ENCODE measurements at regions not wholly inside any gene's neighbourhood (a gene's known extent, or its start where the extent isn't known, plus 50 kb on each side); places are given as distances from the start of the nearest gene placed in this dataset.
"Not testable (repeated sequence)": the region's sequence is repeated elsewhere in the genome, so short reads cannot be mapped to it uniquely, and the experiment has no call there.

DNA sequence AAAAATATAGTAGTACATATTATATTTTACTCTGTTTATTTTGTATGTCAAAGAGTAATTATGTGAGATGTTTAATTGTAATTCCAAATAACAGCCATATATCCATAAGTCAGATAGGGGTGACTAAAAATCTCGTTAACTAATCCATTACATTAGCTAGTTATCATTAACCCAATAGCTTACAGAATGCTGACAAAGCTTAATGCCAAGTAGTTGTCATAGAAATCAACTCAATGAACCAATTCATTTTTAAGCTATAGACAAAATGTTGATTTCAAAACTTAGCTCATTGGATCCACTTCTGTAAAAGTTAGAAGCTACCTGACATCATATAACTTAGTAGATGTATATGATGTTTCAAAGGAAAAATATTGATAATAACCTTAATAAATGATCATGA, 206.7 kb upstream of the SLITRK1 start:
- intact Hi-C loops (cut with micrococcal nuclease), result no loop called here
- no peaks in the 10 kb centered on the region for H3K4me1 Mint-ChIP-seq (ENCODE audit: low read depth)
- no peak overlapping the region for H3K4me3 Mint-ChIP-seq (ENCODE audit: low read depth)
- H3K9me3 Mint-ChIP-seq, result no peaks in the 10 kb centered on the region
- no peak overlapping the region for H3K27ac Mint-ChIP-seq
- no peak for DNase-seq (ENCODE audit: low spot score)
- H3K27me3 Mint-ChIP-seq (ENCODE audit: low read depth), result no peaks in the 10 kb centered on the region
- no peaks in the 10 kb centered on the region for H3K36me3 Mint-ChIP-seq (ENCODE audit: low read depth)

DNA sequence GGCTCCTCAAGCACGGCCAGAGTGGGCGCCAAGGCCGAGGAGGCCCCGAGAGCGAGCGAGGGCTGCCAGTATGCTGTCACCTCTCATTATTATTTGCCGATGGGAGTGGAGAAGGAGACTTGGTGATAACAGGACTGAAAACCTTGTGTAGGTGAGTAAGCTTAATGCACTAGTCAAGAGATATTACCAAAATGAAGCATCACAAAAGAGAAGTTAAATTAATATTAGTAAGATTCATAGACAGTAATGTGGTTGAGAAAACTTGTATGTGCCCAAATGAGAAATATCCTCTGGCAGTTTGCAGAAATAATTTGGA, 204.5 kb upstream of the SLITRK1 start:
- Mint-ChIP-seq H3K27ac (no peak overlapping the region), H3K9me3 (no peaks in the 10 kb centered on the region), H3K27me3 (ENCODE audit: low read depth) (no peaks in the 10 kb centered on the region), H3K4me1 (ENCODE audit: low read depth) (no peaks in the 10 kb centered on the region), H3K4me3 (ENCODE audit: low read depth) (peak overlapping the region; percentile 5), H3K36me3 (ENCODE audit: low read depth) (no peaks in the 10 kb centered on the region)
- intact Hi-C loops (cut with micrococcal nuclease), result no loop called here
- no peak for DNase-seq (ENCODE audit: low spot score)

DNA sequence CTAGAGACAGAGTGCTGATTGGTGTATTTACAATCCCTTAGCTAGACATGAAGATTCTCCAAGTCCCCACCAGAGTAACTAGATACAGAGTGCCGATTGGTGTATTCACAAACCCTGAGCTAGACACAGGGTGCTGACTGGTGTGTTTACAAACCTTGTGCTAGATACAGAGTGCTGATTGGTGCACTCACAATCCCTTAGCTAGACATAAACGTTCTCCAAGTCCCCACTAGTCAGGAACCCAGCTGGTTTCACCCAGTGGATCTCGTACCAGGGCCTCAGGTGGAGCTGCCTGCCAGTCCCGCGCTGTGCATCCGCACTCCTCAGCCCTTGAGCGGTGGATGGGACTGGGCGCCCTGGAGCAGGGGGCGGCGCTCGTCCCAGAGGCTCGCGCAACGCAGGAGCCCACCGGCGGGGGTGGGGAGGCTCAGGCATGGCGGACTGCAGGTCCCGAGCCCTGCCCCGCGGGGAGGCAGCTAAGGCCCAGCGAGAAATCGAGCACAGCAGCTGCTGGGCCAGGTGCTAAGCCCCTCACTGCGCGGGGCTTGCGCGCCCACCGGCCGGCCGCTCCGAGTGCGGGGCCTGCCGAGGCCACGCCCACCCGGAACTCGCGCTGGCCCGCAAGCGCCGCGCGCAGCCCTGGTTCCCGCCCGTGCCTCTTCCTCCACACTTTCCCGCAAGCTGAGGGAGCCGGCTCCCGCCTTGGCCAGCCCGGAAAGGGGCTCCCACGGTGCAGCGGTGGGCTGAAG, 204.0 kb upstream of the SLITRK1 start:
- H3K4me1 Mint-ChIP-seq (ENCODE audit: low read depth); H3K27me3 Mint-ChIP-seq (ENCODE audit: low read depth); H3K36me3 Mint-ChIP-seq (ENCODE audit: low read depth); H3K27ac Mint-ChIP-seq; H3K9me3 Mint-ChIP-seq; DNase-seq (ENCODE audit: low spot score); intact Hi-C loops (cut with micrococcal nuclease): not testable (repeated sequence)
- peak overlapping the region; percentile 26 for H3K4me3 Mint-ChIP-seq (ENCODE audit: low read depth)

DNA sequence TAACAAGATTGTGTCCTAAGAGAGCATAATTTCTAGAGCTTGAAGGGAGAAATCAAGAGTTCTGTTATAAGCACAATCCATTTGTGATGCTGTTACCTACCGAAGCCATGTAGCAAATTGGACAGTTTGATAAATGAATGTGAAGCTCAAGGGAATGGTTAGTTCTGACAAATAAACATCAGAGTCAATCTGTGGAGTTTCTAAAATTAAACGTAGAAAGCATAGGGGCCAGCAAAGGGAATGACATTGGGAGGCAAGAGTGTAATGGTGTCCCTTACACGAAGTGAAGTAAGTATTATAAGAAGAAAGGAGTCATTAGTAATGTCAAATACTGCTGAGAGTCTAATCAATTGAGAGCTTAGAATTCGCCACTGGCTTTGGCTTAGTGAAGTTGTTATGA, 200.2 kb upstream of the SLITRK1 start:
- Mint-ChIP-seq H3K36me3 (ENCODE audit: low read depth) (no peaks in the 10 kb centered on the region), H3K27me3 (ENCODE audit: low read depth) (no peaks in the 10 kb centered on the region), H3K27ac (no peak overlapping the region), H3K4me1 (ENCODE audit: low read depth) (no peaks in the 10 kb centered on the region), H3K4me3 (ENCODE audit: low read depth) (no peak overlapping the region), H3K9me3 (no peaks in the 10 kb centered on the region)
- no peak for DNase-seq (ENCODE audit: low spot score)
- intact Hi-C loops (cut with micrococcal nuclease), result no loop called here

DNA sequence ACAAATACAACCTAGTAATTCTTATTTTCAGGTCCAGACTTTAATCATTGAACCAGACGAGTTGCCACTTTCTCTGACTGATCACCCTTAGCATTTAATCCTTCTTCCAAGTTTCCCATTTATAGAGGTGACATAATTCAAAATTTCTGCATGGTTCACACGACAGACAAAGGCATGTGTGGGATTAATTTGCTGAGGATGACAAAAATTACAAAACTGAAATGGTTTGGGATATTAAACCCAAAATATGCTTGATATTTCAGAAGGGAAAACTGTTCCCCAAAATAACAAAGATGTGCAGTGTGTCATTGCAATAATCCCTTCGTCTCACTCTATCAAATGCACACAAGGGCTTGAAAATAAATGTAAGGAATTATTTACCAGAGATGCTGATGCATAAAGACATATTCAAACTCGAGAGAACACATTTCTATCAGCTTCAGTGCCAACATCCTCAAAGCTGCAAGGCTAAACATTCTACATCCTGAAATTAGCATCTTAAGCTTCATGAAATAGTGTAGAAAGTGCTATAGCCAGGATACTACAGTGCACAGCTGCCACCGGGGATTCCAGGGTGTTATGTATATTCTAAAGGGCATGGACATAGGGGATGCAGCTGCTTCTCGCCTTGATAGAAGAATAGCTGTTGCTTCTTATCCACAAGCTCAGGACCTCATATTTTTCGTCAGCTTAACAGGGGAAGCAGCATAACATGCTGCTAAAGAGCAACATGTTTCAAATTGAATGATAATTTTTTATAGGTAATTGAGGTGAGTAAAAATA, 198.7 kb upstream of the SLITRK1 start:
- H3K9me3 Mint-ChIP-seq, result no peaks in the 10 kb centered on the region
- DNase-seq (ENCODE audit: low spot score), result no peak
- no peak overlapping the region for H3K4me3 Mint-ChIP-seq (ENCODE audit: low read depth)
- no peaks in the 10 kb centered on the region for H3K27me3 Mint-ChIP-seq (ENCODE audit: low read depth)
- no peaks in the 10 kb centered on the region for H3K36me3 Mint-ChIP-seq (ENCODE audit: low read depth)
- H3K4me1 Mint-ChIP-seq (ENCODE audit: low read depth), result no peaks in the 10 kb centered on the region
- H3K27ac Mint-ChIP-seq, result no peak overlapping the region
- intact Hi-C loops (cut with micrococcal nuclease), result no loop called here

DNA sequence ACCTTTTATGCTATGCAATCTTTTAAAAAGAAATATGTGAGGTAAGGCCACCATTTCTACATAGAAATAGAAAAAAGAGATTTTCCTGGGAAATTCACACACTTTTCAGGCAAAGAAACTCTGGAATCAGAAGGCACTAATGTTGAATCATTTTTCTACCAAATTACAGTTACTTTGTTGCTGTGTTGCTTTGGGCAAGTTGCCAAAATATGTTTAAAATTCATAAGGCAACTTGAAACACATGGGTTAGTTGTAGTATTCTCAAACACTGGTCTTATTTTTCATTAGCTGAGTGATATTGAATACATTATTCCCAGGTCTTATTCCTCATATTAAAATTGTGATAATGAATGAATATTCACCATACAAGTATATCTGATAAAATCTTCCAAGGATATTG, 195.0 kb upstream of the SLITRK1 start:
- H3K4me3 Mint-ChIP-seq (ENCODE audit: low read depth), result no peak overlapping the region
- H3K4me1 Mint-ChIP-seq (ENCODE audit: low read depth), result no peaks in the 10 kb centered on the region
- H3K36me3 Mint-ChIP-seq (ENCODE audit: low read depth), result no peaks in the 10 kb centered on the region
- intact Hi-C loops (cut with micrococcal nuclease), result no loop called here
- no peaks in the 10 kb centered on the region for H3K9me3 Mint-ChIP-seq
- no peaks in the 10 kb centered on the region for H3K27me3 Mint-ChIP-seq (ENCODE audit: low read depth)
- DNase-seq (ENCODE audit: low spot score), result no peak
- no peak overlapping the region for H3K27ac Mint-ChIP-seq

DNA sequence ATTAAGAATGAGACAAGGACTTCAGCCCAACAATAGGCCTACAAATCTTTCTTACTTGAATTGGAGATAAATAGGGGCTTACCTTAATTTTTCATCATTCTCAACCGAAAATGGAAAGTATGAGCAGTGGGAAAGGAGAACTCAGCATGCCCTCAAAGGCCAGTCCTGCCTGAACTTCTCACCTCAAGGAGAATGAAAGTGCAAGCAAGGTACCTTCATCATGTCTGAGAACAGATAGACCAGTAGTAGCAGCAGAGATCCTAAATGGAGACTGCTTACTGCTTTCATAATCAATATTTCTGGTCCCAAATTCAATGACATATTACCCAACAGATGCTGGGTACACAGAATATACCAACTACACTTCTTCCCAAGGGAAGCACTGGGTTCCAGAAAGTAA, 194.0 kb upstream of the SLITRK1 start:
- Mint-ChIP-seq H3K36me3 (ENCODE audit: low read depth) (no peaks in the 10 kb centered on the region), H3K4me1 (ENCODE audit: low read depth) (no peaks in the 10 kb centered on the region), H3K27me3 (ENCODE audit: low read depth) (no peaks in the 10 kb centered on the region), H3K4me3 (ENCODE audit: low read depth) (no peak overlapping the region), H3K27ac (no peak overlapping the region), H3K9me3 (no peaks in the 10 kb centered on the region)
- intact Hi-C loops (cut with micrococcal nuclease), result no loop called here
- DNase-seq (ENCODE audit: low spot score), result no peak

DNA sequence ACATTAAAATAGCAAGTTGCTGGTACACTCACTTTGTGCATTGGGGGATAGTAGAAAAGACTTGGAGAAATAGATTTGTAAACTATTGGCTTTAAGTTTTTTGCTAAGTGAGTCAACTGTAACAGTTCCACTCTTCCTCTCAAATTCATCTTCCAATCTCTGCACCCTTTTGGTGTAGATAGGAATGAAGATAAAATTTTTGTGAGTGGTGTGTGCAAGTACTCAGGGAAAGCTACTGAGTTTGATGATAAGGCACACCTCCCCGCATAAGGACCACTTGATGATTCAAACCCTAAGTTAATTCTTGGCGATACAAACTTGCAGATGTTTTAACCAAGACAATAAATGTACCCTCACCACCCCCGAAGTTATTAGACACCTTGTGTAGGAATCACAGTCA, 168.3 kb upstream of the SLITRK1 start:
- no peak for DNase-seq (ENCODE audit: low spot score)
- intact Hi-C loops (cut with micrococcal nuclease), result no loop called here
- Mint-ChIP-seq H3K27ac (no peak overlapping the region), H3K27me3 (ENCODE audit: low read depth) (no peaks in the 10 kb centered on the region), H3K4me1 (ENCODE audit: low read depth) (no peaks in the 10 kb centered on the region), H3K9me3 (no peaks in the 10 kb centered on the region), H3K4me3 (ENCODE audit: low read depth) (no peak overlapping the region), H3K36me3 (ENCODE audit: low read depth) (no peaks in the 10 kb centered on the region)

DNA sequence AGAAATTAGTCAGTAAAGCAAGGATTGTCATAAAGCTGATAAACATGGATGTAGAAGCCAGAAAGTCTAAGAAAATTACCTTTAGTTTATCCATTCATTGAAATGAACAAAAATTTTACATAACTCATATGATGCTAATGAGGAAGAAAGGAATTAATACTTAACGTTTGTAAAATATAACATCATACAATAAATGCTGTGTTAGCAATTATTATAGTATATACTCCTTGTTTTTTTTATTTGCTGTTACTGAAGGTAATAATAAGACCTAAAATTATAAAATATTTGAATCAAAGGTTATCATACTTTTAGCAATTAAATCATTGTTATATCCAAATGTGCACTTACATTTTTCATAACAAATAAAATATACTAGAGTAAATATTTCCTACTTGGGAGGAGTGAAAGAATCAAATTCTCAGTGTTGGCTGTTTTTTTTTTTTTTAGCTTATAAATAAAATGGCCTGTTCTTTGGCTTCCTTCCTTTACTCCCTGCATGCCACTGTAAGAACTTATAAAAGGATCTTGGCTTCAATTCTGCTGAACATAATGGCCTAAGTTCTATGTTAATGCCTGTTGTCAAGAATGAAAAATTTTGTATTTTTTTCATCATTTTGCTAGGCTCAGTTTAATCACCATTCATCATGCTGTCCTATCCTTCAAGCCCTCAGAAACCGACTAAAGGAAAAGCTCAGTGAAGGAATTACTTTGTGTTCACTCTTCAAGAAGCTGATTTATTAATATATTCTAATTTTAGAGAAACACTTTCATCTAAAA, 167.4 kb upstream of the SLITRK1 start:
- Mint-ChIP-seq H3K4me3 (ENCODE audit: low read depth) (no peak overlapping the region), H3K27me3 (ENCODE audit: low read depth) (no peaks in the 10 kb centered on the region), H3K4me1 (ENCODE audit: low read depth) (no peaks in the 10 kb centered on the region), H3K27ac (no peak overlapping the region), H3K36me3 (ENCODE audit: low read depth) (no peaks in the 10 kb centered on the region), H3K9me3 (no peaks in the 10 kb centered on the region)
- no peak for DNase-seq (ENCODE audit: low spot score)
- intact Hi-C loops (cut with micrococcal nuclease), result no loop called here

DNA sequence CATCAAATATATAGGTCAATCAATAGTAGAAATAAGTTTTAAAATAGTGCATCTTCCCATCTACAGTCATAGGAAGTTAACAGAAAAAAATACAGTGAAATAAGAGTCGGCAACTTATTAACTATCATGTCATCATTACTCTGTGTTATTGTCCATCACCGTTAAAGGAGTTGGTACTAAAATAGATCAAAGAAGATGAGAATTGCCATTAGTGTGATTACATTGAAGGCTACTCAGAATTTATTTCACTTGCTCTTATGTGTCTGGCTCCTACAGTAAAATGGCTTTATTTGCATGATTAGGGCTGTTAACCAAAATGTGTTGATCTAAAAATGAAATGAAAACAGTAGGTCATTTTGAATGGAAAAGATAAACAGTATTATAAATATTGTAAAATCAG, 162.5 kb upstream of the SLITRK1 start:
- DNase-seq (ENCODE audit: low spot score), result no peak
- Mint-ChIP-seq H3K4me1 (ENCODE audit: low read depth) (no peaks in the 10 kb centered on the region), H3K4me3 (ENCODE audit: low read depth) (no peak overlapping the region), H3K27me3 (ENCODE audit: low read depth) (no peaks in the 10 kb centered on the region), H3K27ac (no peak overlapping the region), H3K36me3 (ENCODE audit: low read depth) (no peaks in the 10 kb centered on the region), H3K9me3 (no peaks in the 10 kb centered on the region)
- intact Hi-C loops (cut with micrococcal nuclease), result no loop called here

DNA sequence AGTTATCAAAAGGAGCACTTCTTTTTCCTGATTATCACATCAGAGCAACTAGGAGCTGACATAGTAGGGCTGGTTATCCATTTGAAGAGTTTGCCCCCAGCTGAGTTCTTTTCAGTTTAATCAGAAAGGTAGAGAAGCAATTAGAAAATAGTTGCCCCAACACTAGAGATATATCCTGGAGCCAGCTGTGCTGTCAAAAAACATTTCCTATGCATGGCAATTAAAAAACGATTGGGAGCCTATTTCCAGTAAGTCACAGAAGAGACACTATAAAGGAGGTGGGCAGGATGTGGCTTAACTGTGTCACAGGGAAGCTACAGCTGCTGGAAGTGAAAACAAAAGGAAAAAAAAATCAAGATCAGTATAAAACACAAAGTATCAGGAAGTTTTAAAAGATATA, 155.7 kb upstream of the SLITRK1 start:
- Mint-ChIP-seq H3K27me3 (ENCODE audit: low read depth) (no peaks in the 10 kb centered on the region), H3K9me3 (no peaks in the 10 kb centered on the region), H3K27ac (no peak overlapping the region), H3K4me3 (ENCODE audit: low read depth) (no peak overlapping the region), H3K4me1 (ENCODE audit: low read depth) (peaks cover 1% of the 10 kb centered on the region), H3K36me3 (ENCODE audit: low read depth) (no peaks in the 10 kb centered on the region)
- no peak for DNase-seq (ENCODE audit: low spot score)
- intact Hi-C loops (cut with micrococcal nuclease), result no loop called here

DNA sequence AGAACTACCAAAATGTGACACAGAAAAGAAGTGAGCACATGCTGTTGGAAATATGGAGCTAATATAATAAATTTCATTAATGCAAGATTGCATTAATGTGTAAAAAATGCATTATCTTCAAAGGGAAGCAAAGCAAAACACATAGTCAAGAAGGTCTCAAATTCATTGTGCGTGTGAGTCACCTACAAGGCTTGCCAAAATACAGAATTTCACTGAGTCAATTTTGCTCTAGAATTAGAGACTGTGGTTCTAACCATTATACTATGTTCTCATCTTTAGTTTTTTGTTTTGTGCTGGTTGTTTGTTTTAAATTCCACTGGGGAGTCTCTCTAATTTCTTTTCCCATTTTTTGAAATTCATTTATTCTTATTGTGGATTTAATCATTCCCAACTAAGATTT, 149.8 kb upstream of the SLITRK1 start:
- no peaks in the 10 kb centered on the region for H3K36me3 Mint-ChIP-seq (ENCODE audit: low read depth)
- no peaks in the 10 kb centered on the region for H3K4me1 Mint-ChIP-seq (ENCODE audit: low read depth)
- intact Hi-C loops (cut with micrococcal nuclease), result no loop called here
- no peaks in the 10 kb centered on the region for H3K27me3 Mint-ChIP-seq (ENCODE audit: low read depth)
- no peak overlapping the region for H3K4me3 Mint-ChIP-seq (ENCODE audit: low read depth)
- no peak for DNase-seq (ENCODE audit: low spot score)
- no peak overlapping the region for H3K27ac Mint-ChIP-seq
- peaks cover 4% of the 10 kb centered on the region for H3K9me3 Mint-ChIP-seq

DNA sequence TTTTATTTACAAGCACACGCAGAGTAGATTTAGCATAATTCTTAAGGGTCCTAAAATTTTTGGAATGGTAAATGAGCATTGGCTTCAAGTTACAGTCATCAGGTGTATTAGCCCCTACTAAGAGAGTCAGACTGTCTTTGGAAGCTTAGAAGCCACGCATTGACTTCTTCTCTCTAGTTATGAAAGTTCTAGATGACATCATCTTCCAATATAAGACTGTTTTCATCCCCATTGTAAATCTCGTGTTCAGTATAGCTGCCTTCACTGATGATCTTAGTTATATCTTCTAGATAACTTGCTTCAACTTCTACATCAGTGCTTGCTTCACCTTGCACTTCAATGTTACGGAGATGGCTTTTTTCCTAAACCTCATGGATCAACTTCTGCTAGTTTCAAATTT, 148.8 kb upstream of the SLITRK1 start:
- DNase-seq (ENCODE audit: low spot score), result no peak
- Mint-ChIP-seq H3K9me3 (peaks cover 4% of the 10 kb centered on the region), H3K4me1 (ENCODE audit: low read depth) (no peaks in the 10 kb centered on the region), H3K27ac (no peak overlapping the region), H3K4me3 (ENCODE audit: low read depth) (no peak overlapping the region), H3K27me3 (ENCODE audit: low read depth) (no peaks in the 10 kb centered on the region), H3K36me3 (ENCODE audit: low read depth) (no peaks in the 10 kb centered on the region)
- intact Hi-C loops (cut with micrococcal nuclease), result no loop called here

Measured in activated T-helper 2 cell treated with anti-CD3 and anti-CD28 coated beads, Interferon-gamma antibody, Interleukin-2, Interleukin-4, amounts not matched to agents 10 μg/mL and 5 μg/mL and 100 μg/mL, durations not matched to agents 14 hours and 24 hours and 36 hours (primary cell).